Activated CD4-positive, alpha-beta T cell treated with anti-CD3 and anti-CD28 coated beads, Interleukin-2, amount 10 ng/mL, durations not matched to agents 7 days and 5 days (primary cell): ENCODE measurements at regions not wholly inside any gene's neighbourhood (a gene's known extent, or its start where the extent isn't known, plus 50 kb on each side); places are given as distances from the start of the nearest gene placed in this dataset.
"Not testable (repeated sequence)": the region's sequence is repeated elsewhere in the genome, so short reads cannot be mapped to it uniquely, and the experiment has no call there.

Experiments used
- CTCF ChIA-PET: fragments of 350-600 bp; sonication (Branson Sonifier 250); formaldehyde crosslinking; loops from one replicate; lab custom pipeline; 2021; ENCODE audit warnings: antibody characterized with exemption; lab: Charles Lee
- POLR2A ChIA-PET: fragments of 350-600 bp; sonication (Branson Sonifier 250); formaldehyde crosslinking; loops from one replicate; lab custom pipeline; 2021; ENCODE audit warnings: antibody characterized with exemption; lab: Charles Lee
- DNase-seq: peaks from one replicate; pipeline ENCODE4 v3.0.0-alpha.2; 2020
- H3K27ac Mint-ChIP-seq: one replicate; pipeline ENCODE4 v1.8.0; 2021; ENCODE audit warnings: mild to moderate bottlenecking, moderate library complexity, mixed read lengths
- H3K27me3 Mint-ChIP-seq: one replicate; pipeline ENCODE4 v1.8.0; 2021; ENCODE audit warnings: mixed read lengths
- H3K36me3 Mint-ChIP-seq: one replicate; pipeline ENCODE4 v1.8.0; 2021; ENCODE audit warnings: low read depth, mixed read lengths
- H3K4me1 Mint-ChIP-seq: one replicate; pipeline ENCODE4 v1.8.0; 2021; ENCODE audit warnings: mixed read lengths
- H3K4me3 Mint-ChIP-seq: one replicate; pipeline ENCODE4 v1.8.0; 2021; ENCODE audit warnings: mild to moderate bottlenecking, moderate library complexity, mixed read lengths
- H3K9me3 Mint-ChIP-seq: one replicate; pipeline ENCODE4 v1.8.0; 2021; ENCODE audit warnings: mixed read lengths

DNA sequence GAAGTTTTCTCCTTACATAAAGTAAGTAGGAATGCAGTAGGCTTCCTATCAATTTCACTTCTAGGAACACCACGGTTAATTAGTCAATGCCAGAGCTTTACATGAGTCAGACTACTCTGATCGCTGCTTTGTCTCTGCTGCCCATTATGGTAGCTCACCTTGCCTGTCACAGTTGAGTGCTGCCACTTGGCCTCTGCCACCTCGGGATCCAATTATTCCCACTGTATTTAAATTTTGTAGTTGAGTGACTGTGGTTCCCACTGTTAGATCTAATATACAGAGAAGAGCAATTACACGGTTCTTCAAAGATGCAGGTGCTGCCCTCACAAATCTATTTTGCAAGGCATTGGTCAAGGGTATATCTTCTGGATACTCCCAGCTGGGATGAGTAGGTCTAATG lies 92.5 kb upstream of the CABCOCO1 start:
- H3K9me3 Mint-ChIP-seq, H3K27ac Mint-ChIP-seq, H3K4me3 Mint-ChIP-seq, H3K4me1 Mint-ChIP-seq, CTCF ChIA-PET, H3K36me3 Mint-ChIP-seq, H3K27me3 Mint-ChIP-seq, DNase-seq, POLR2A ChIA-PET: not testable (repeated sequence)

DNA sequence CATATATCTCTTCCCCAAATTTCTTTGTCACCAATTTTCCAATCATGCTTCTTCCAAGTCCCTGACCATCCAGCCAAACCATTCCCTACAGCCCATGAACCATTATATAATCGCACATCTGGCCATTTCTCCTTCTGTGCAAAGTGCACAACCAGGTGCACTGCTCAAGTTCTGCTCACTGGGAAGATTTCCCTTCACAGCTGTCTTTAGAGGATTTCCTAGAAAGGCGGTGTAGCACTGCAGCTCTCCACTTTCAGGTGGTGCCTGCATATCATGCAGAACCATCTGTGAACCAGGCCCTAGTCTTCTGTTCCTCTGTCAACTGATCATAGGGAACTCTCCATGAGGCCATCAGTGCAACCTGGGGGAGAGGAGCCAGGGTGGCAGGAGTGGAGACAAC lies 95.0 kb upstream of the CABCOCO1 start:
- Mint-ChIP-seq H3K36me3 (no peaks in the 10 kb centered on the region), H3K4me1 (no peaks in the 10 kb centered on the region), H3K9me3 (peaks cover 3% of the 10 kb centered on the region), H3K27ac (no peak overlapping the region), H3K27me3 (no peaks in the 10 kb centered on the region), H3K4me3 (no peak overlapping the region)
- ChIA-PET CTCF (no interaction called here), POLR2A (no interaction called here)
- no peak for DNase-seq

DNA sequence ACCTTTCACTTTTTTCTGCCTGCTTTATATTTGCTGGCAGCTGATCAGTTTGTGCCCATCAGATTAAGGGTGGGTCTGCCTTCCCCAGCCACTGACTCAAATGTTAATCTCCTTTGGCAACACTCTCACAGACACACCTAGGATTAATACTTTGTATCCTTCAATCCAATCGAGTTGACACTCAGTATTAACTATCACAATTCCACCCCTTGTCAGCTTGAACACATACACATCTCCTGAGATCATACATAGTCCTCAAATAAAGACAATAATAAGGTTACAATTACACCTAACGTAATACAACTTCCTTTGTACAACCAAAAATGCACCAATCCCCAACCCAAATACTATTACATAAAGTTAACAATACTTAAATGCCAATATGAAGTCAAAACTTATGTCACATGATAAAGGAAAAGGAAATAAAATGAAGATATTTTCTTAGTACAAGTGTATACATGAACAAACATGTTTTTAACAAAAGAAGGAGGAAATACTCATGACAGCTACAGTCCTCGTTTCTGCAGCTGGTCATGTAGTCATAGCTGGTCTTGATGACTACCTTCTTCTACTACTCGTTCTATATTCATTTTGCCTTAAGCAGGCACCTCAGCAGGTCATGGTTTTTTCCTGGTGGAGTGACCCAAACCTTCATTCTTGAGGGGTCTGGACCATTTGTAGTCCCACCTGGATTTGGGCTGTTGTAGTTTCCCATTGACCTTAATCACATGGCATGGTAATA lies 96.7 kb upstream of the CABCOCO1 start:
- no peaks in the 10 kb centered on the region for H3K27me3 Mint-ChIP-seq
- ChIA-PET POLR2A (no interaction called here), CTCF (no interaction called here)
- no peak overlapping the region for H3K27ac Mint-ChIP-seq
- H3K4me1 Mint-ChIP-seq = no peaks in the 10 kb centered on the region
- no peak for DNase-seq
- H3K4me3 Mint-ChIP-seq = no peak overlapping the region
- H3K9me3 Mint-ChIP-seq = peaks cover 3% of the 10 kb centered on the region
- no peaks in the 10 kb centered on the region for H3K36me3 Mint-ChIP-seq

DNA sequence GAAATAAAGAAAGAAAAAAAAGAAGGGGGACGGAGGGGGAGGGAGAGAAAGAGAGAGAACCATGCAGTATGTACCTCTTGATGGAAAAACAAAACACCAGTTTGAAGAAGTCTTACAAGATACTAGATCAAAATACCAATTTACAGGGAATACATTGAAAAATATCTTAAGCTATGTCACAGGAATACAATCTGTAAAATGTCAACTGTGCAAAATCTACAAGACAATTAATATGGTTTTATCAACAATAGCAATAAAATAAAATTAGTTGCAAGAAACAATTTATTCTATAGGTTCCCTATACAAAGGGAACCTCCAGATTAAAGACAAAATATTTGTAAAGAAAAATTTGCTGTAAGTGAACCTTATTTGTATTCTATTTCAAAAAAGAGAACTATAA lies 98.3 kb upstream of the CABCOCO1 start:
- Mint-ChIP-seq H3K4me1 (no peaks in the 10 kb centered on the region), H3K27me3 (no peaks in the 10 kb centered on the region), H3K27ac (no peak overlapping the region), H3K4me3 (no peak overlapping the region), H3K36me3 (no peaks in the 10 kb centered on the region), H3K9me3 (no peaks in the 10 kb centered on the region)
- ChIA-PET POLR2A (no interaction called here), CTCF (no interaction called here)
- DNase-seq = no peak

DNA sequence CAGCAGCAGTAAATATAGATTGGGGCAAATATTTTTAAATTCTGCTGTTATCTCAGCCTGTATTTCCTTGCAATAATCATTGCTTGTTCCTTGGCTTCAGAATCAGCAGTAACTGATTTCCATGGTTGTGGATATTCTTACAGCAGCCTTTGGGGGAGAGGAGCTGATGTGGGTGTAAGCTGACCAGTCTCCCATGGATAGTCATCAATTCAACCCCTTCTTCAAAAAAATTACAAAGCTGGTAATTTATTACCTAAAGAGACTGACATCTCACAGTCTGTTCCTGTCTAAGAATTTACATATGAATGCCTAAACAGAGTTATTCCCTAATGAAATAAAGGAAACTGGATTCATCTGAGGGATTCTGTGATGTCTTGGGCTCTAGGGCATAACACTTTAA lies 103.1 kb upstream of the CABCOCO1 start:
- POLR2A ChIA-PET = no interaction called here
- H3K4me3 Mint-ChIP-seq = no peak overlapping the region
- H3K36me3 Mint-ChIP-seq = no peaks in the 10 kb centered on the region
- CTCF ChIA-PET = interaction anchor here (0.6 to 1.2 kb wide), 2 partner anchors 77 to 722 kb away, joined by 3 read pairs; no protein-coding TSS in a partner anchor
- H3K9me3 Mint-ChIP-seq = no peaks in the 10 kb centered on the region
- H3K4me1 Mint-ChIP-seq = no peaks in the 10 kb centered on the region
- no peak for DNase-seq
- peaks cover 3% of the 10 kb centered on the region for H3K27me3 Mint-ChIP-seq
- no peak overlapping the region for H3K27ac Mint-ChIP-seq

DNA sequence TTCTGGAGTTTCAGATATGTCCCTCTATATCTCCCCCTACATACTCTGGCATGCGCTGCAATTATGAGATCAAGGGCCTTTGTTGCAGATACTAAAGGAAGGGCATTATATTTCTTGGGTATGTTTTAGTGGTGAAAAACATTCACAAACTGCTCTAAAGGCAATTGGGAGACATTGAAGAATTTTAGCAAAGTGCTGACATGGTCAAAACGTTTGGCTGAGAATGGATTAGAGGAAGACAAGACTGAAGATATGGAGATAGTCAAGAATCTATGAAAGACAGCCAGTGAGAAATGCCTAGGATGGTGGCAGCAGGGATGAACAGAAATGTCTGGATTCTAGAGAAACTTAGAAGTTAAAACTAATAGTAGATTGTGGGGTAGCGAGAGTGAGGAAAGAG lies 104.5 kb upstream of the CABCOCO1 start:
- no peak overlapping the region for H3K27ac Mint-ChIP-seq
- POLR2A ChIA-PET = no interaction called here
- no peaks in the 10 kb centered on the region for H3K36me3 Mint-ChIP-seq
- no peak for DNase-seq
- H3K4me3 Mint-ChIP-seq = no peak overlapping the region
- CTCF ChIA-PET = no interaction called here
- H3K27me3 Mint-ChIP-seq = peaks cover 3% of the 10 kb centered on the region
- H3K4me1 Mint-ChIP-seq = no peaks in the 10 kb centered on the region
- no peaks in the 10 kb centered on the region for H3K9me3 Mint-ChIP-seq

DNA sequence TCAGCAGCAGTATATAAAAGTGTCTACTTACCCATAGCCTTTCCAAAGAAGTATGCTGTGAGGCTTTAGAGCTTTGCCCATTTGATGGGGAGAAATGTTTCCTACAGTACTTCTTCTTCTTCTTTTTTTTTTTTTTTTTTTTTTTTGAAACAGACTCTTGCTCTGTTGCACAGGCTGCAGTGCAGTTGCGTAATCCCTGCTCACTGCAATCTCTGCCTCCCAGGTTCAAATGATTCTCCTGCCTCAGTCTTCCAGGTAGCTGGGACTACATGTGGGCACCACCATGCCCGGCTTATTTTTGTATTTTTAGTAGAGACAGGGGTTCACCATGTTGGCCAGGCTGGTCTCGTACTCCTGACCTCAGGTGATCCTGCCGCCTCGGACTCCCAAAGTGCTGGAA lies 101.7 kb upstream of the TMEM26 start:
- Mint-ChIP-seq H3K9me3 (no peaks in the 10 kb centered on the region), H3K27me3 (peaks cover 3% of the 10 kb centered on the region), H3K36me3 (no peaks in the 10 kb centered on the region), H3K4me1 (no peaks in the 10 kb centered on the region), H3K27ac (no peak overlapping the region), H3K4me3 (no peak overlapping the region)
- POLR2A ChIA-PET = no interaction called here
- CTCF ChIA-PET = no interaction called here
- no peak for DNase-seq

DNA sequence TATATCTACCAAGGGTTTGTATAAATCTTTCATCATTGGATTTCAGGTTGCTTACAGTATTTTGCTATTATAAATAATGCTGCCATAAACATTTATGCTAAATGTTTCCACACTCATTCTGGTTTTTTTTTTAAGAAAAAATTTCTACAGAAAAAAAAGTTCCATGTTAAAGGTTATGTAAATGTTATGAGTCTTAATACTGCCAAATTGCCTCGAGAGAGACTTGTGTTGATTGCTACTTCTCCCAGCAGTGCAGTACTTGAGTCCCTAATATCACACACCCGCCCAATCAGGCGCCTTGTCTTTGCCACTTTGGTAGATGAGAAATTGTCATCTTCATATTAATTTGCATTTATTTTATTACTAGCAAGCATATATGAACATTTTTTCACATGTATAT lies 96.7 kb upstream of the TMEM26 start:
- H3K27ac Mint-ChIP-seq = no peak overlapping the region
- H3K4me1 Mint-ChIP-seq = no peaks in the 10 kb centered on the region
- ChIA-PET POLR2A (no interaction called here), CTCF (no interaction called here)
- H3K27me3 Mint-ChIP-seq = no peaks in the 10 kb centered on the region
- no peaks in the 10 kb centered on the region for H3K36me3 Mint-ChIP-seq
- DNase-seq = no peak
- H3K4me3 Mint-ChIP-seq = no peak overlapping the region
- H3K9me3 Mint-ChIP-seq = no peaks in the 10 kb centered on the region

DNA sequence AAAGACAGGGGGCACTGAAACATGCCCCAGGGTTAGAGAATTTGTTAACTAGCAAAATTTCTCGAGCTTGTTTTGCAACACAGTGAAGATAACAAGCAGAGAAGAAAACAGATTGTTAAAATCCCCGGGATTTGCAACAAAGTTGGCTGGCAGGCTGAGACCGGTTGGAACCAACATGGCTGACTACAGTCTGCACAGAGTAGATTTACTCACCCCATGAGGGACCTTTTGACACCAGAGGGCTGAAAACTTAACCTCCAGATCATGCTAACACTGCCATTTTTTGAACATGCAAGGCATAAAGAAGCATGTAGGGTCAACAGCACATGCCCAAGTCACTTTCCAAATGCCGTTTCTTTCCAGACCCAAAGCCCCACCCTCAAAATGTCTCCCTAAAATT lies 95.2 kb upstream of the TMEM26 start:
- no peaks in the 10 kb centered on the region for H3K9me3 Mint-ChIP-seq
- H3K4me1 Mint-ChIP-seq = no peaks in the 10 kb centered on the region
- no peaks in the 10 kb centered on the region for H3K36me3 Mint-ChIP-seq
- no peak for DNase-seq
- H3K27ac Mint-ChIP-seq = no peak overlapping the region
- H3K27me3 Mint-ChIP-seq = no peaks in the 10 kb centered on the region
- CTCF ChIA-PET = no interaction called here
- no peak overlapping the region for H3K4me3 Mint-ChIP-seq
- POLR2A ChIA-PET = no interaction called here

DNA sequence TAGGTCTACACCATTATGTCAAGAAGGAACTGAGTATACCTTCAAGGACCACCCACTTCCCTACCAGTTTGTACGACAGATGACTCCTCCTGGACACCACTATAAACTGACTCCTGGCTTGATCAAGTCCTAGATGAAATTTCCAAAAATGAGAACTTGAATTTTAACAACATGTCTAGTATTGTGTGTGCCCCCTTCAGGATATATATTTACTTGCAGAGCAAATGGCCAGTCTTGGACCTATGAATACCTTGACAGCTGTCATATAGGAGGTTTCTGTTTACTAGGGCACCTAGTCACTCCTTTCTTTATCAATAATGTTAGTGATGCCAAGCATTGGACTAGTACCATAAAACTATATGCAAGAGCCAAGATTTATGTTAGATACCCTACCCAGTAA lies 94.1 kb upstream of the TMEM26 start:
- H3K4me1 Mint-ChIP-seq = no peaks in the 10 kb centered on the region
- ChIA-PET POLR2A (no interaction called here), CTCF (no interaction called here)
- H3K27me3 Mint-ChIP-seq = no peaks in the 10 kb centered on the region
- no peaks in the 10 kb centered on the region for H3K36me3 Mint-ChIP-seq
- no peaks in the 10 kb centered on the region for H3K9me3 Mint-ChIP-seq
- no peak overlapping the region for H3K4me3 Mint-ChIP-seq
- no peak overlapping the region for H3K27ac Mint-ChIP-seq
- no peak for DNase-seq

DNA sequence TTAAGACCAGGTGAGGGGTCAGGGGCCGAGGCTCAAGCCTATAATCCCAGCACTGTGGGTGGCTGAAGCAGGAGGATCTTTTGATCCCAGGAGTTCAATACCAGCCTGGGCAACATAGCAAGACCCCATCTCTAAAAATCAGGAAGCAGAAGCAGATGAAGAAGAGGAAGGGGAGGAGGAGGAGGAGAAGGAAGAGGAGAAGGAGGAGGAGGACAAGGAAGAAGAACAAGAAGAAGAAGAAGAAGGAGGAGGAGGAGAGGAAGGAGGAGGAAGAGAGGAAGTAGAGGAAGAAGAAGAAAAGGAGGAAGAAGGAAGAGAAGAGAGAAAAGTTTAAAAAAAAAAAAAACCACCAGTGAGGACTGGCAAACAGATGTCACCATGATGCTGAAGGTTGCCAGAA lies 92.0 kb upstream of the TMEM26 start:
- Mint-ChIP-seq H3K27me3 (no peaks in the 10 kb centered on the region), H3K4me3 (no peak overlapping the region), H3K36me3 (no peaks in the 10 kb centered on the region), H3K9me3 (no peaks in the 10 kb centered on the region), H3K27ac (no peak overlapping the region), H3K4me1 (no peaks in the 10 kb centered on the region)
- POLR2A ChIA-PET = no interaction called here
- CTCF ChIA-PET = no interaction called here
- DNase-seq = no peak

DNA sequence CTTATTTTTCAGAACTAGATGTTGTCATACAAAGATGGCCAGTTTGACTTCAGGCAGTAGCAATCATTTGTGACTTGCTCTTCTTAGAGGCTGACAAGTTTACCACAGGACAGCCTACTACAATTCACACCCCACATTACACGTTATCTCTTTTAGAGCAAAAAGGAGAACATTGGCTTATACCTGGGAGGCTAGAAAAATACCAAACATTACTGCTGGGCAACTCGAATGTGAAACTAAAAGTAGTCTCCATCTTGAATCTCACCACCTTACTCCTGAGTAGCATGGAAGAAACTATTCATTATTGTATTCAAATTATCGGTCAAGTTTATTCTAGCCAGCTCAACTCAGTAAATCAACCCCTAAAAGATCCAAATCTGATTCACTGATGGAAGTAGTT lies 90.7 kb upstream of the TMEM26 start:
- ChIA-PET CTCF (no interaction called here), POLR2A (no interaction called here)
- no peak for DNase-seq
- no peaks in the 10 kb centered on the region for H3K4me1 Mint-ChIP-seq
- H3K4me3 Mint-ChIP-seq = no peak overlapping the region
- H3K9me3 Mint-ChIP-seq = no peaks in the 10 kb centered on the region
- H3K27ac Mint-ChIP-seq = no peak overlapping the region
- no peaks in the 10 kb centered on the region for H3K27me3 Mint-ChIP-seq
- H3K36me3 Mint-ChIP-seq = no peaks in the 10 kb centered on the region

DNA sequence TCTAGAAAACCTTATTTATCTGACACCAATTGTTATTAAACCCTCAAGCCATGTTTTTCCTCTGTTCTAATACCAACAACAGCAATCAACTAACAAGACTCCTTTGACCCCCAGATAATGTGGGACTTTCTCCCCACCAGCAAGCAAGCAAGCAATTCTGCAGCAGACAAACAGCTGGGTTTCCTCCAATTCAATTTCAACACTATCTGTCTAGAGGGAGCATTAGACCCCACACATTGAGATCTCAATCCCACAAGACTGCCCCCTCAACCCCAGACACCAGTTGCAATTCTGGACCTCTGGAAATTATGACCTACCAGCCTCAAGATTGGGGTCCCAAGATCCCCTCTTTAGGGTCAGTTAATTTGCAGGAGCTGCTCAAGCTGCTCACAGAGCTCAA lies 89.4 kb upstream of the TMEM26 start:
- no peak for DNase-seq
- ChIA-PET CTCF (no interaction called here), POLR2A (no interaction called here)
- Mint-ChIP-seq H3K4me3 (no peak overlapping the region), H3K36me3 (no peaks in the 10 kb centered on the region), H3K4me1 (no peaks in the 10 kb centered on the region), H3K27me3 (no peaks in the 10 kb centered on the region), H3K9me3 (no peaks in the 10 kb centered on the region), H3K27ac (no peak overlapping the region)

DNA sequence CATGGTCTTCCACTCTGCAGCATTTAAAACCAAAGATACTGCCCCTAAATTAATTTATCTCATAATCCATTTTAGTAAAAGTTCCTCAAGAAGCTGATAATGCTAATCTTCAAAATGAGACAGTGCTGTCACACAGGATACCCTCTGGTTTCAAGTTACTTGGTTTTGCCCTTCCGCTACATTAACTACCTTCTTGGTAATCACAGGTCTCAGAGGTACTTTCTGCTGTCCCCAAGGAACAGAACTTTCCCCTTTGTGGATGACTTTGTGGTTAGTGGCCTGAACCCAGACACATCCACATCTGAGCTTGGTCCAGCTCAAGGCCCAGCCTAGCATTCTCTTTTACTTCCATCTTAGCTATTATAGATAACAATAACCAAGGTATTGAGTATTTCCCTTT lies 88.8 kb upstream of the TMEM26 start:
- H3K4me1 Mint-ChIP-seq = no peaks in the 10 kb centered on the region
- ChIA-PET POLR2A (no interaction called here), CTCF (no interaction called here)
- DNase-seq = no peak
- H3K36me3 Mint-ChIP-seq = no peaks in the 10 kb centered on the region
- no peak overlapping the region for H3K27ac Mint-ChIP-seq
- H3K9me3 Mint-ChIP-seq = no peaks in the 10 kb centered on the region
- no peaks in the 10 kb centered on the region for H3K27me3 Mint-ChIP-seq
- H3K4me3 Mint-ChIP-seq = no peak overlapping the region
